ENCODE measurements at regions not wholly inside any gene's neighbourhood (a gene's known extent, or its start where the extent isn't known, plus 50 kb on each side); places are given as distances from the start of the nearest gene placed in this dataset.
A peak's percentile ranks its signal among the peaks of the same experiment; 100 is the strongest.

DNA sequence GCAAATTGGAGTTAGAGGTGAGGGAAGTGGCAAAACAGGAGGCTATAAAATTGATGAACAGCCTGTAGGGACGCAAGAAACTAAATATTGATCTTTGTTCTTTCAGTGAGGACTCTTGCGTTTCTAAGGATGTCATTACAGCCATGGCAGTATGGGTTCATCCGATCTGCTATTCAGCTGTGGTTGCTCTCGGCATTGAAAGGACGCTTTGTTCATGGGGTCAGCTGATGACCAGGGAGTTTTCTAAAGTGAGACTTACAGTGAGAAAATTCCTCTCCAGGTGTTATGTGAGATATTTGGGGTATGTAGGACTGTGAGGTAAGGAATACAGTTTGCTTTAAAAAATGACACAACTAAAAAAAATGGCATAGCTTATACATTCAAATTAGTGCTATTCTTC lies 52.7 kb upstream of the PELI1 start:
- DNase-seq (ENCODE audit: low spot score) = no peak

DNA sequence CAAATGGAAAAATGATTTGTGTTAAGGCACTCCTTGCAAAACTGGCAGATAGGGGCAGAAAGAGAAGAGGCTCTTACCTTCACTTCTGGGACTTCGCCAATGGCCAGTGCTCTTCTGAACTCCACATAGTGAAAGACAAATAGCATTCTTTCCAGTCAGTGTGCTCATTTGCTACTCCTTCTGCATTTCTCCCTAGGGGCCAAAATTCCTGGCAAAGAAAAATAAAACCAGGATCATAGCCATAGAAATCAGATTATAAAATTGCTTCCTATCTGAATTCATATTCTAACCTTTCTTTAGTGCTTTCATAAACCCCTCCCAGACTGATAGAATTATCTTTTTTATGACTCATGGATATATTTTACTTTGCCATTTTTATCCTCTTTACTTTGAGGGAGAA lies 56.9 kb upstream of the PELI1 start:
- DNase-seq (ENCODE audit: low spot score) = no peak

DNA sequence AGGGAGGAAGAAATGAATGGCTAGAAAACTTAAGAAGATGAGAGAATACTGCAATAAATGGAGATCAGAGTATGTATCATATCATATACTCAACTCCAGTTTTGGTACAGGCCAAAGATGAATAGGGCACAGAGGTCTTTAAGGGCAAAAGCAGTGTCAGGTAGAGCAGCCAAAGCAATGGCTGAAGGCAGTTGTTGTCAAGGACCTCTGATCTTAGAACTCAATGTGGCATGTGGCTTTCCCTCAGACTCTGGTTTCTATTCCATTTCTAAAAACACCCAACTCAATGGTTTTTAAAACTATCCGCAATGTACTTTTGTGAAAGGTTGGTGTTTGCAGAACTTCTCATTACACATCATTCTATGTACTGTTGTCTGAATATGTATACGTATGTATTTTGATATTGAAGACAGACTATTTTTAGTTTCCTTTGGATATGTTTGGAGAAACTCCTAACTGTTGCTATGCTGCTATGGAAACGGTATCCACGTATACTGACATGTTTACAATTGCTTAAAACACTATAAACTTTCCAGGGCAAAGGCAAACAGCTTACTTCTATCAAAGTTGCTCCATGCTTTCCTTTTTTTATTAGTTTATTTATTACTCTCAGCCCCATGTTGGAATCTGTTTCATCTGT lies 58.1 kb upstream of the PELI1 start:
- no peak for DNase-seq (ENCODE audit: low spot score)

DNA sequence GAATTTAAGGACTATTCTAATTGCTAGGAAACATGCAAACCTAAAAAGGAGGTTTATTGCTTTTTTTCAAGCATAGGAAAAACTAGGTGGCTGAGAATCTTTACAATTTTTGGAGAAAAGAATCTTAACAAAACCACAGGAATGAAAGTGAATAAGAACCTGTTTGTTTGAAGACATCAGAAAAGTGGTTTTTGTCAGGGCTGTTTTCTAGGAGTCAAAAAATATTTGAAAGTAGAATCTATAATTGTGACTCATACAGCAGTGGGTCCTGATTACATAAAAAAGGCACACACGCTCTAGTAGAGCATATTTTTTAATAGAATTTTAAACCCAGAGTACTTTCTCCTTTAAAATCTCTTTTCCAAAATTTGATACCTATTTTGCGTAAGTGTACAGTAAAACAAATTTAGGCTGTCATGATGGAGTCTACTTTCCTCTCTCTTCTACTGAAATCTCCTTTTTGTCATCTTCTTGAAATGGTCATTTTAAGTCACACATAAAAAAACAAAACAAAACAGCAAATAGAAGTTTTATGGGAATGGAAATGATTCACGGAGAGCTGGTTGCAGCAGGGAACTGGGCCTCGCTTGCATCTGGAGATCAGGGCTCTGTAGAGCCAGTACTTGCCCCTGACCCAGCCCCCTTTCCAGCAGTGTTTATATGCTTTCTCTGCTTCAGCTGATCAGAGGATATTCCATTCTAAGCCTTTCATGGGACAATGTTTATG lies 59.1 kb upstream of the PELI1 start:
- DNase-seq (ENCODE audit: low spot score) = peak; percentile 22

DNA sequence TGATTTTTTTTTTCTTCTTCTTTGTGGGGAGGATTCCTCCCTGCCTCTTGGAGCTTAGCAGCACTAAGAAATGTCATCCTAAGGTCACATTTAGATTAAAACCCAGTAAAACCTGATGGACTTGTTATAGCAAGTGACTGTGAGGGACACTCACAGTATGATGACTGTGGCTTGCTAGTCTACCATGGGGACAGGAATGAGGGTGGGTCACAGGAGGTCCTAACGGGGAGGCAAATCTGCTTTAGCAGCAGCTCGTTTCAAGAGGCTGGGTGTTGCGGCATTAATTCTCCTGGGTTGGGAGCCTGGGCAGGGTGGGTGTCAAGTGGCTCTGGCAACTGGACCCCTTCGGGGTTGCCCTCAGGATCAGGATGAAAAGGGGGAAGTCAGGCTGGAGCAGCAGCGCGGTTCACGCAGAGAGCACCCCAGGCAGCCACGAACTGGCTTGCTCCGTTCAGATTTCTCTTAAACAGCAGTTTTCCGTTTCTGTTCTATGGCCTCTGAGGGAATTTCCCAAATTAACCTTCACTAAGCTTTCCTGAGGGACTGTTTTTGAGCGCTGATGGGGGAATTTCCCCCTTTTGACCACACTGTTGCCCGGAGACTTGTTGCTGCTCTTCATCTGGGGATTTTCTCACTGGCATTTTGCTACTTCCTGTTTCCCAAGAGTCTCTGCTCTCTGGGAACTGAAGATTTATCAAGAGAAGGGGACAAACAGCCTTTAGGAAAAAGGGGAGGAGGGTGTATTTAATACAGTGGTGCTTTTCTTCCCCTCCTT lies 59.8 kb upstream of the PELI1 start:
- DNase-seq (ENCODE audit: low spot score) = peak; percentile 86

DNA sequence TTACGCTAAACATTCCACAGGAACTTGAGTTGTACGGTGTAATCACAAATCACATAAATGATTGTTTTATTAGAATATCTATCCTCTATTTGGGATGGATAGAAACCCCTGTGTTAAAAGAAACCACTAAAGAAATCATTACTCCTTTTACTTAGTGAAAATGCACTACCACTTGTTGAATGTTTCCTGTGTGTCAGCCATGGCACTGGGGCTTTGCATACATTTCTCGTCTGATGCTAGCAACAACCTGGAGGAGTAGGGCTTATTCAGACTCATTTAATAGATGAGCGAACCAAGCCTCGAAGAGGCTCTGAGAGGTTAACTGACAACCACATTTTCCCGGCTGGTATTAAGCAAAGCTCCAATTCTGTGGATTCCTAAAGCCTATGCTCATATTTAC lies 60.5 kb upstream of the PELI1 start:
- DNase-seq (ENCODE audit: low spot score) = peak; percentile 22

DNA sequence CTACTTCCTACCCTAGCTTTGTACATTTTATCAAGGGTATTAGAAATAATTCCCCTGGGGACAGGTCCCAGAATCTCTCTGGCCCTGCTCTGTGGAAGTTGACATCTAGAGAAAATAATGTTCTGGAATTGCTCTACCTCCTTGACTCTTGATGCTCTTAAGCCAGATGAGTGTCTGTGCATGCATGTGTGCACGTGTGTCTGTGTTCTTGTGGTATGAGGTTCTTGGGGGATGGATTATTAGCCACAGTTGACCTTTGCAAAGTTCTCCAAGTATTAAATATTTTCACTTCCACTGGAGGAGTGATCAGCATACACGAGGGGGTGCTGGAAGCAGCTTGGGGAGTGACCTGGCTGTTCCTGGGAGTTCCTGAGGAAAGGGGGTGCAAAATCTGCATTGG lies 61.2 kb upstream of the PELI1 start:
- no peak for DNase-seq (ENCODE audit: low spot score)

DNA sequence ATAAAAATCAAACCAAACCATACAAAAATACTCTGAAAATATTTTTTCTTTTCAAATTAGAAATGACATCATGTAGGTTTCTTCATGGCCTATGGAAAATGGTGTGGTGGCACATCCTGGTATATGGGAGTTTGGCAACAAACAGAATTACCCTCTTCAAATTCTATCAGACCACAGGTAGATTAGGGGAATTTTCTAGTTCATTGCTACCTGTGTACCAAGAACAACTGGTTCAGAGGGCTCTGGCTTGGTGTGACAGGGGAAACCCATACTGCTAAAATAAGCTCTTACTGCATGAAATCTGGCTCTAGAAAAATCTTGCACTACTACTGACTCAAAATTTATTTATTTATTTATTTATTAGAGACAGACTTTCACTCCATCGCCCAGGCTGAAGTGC lies 63.4 kb upstream of the PELI1 start:
- no peak for DNase-seq (ENCODE audit: low spot score)

DNA sequence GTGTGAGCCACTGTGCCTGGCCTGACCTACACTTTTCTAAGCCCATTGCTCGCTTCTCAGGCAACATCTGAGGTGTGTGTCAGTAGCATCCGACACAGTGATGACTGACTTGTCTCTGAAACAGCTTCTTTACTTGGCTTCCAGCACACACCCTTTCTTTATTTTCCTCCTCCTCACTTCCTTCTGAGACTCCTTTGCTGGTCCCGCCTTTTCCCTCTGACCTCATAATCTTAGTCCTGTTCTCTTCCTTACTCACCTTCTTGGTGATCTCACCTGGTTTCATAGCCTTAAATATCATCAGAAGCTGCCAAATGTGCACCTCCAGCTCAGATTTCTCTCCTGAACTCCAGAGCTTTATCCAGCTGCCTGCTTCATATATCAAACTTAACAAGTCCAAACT lies 66.6 kb upstream of the PELI1 start:
- peak; percentile 65 for DNase-seq (ENCODE audit: low spot score)

DNA sequence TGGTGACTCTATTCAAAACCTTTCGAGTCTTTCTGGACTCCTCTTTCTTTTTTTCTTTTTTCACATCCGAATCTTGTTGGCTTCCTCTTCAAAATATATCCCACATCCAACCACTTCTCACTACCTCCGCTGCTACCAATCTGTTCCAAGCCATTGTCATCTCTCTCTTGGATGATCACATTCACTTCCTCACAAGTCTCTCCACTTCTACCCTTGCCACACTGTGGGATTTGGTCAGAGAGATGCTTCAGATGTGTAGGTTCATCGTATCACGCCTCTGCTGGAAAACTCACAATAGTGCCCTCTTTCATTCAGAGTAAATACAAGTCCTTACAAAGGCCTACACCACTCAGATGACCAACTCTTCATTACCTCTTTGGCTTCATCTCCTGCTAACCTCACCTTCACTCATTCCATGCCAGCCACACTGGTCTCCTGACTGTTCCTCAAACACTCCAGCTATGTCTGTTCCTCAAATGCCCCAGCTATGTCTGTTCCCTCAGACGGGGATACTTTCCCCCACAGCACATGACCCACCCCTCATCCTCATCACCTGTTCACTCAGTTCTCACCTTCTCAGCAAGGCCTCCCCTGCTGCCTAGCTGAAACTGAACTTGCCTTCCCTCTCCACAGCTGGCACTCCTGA lies 67.2 kb upstream of the PELI1 start:
- no peak for DNase-seq (ENCODE audit: low spot score)

DNA sequence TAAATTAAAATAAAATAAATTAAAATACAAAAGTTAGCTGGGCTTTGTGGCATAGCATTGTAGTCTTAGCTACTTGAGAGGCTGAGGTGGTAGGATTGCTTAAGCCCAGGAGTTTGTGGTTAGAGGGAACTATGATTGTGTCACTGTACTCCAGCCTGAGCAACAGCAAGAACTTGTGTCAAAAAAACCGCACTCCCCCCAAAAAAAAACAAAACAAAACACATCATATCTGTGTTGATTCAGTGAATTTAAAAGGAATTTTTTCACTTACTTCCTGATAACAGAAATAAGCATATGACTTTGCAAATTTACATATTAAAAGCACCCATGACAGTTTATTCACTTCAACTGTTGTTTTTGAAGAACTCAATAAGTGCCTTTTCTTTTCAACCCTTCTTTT lies 68.1 kb upstream of the PELI1 start:
- DNase-seq (ENCODE audit: low spot score) = peak; percentile 53

DNA sequence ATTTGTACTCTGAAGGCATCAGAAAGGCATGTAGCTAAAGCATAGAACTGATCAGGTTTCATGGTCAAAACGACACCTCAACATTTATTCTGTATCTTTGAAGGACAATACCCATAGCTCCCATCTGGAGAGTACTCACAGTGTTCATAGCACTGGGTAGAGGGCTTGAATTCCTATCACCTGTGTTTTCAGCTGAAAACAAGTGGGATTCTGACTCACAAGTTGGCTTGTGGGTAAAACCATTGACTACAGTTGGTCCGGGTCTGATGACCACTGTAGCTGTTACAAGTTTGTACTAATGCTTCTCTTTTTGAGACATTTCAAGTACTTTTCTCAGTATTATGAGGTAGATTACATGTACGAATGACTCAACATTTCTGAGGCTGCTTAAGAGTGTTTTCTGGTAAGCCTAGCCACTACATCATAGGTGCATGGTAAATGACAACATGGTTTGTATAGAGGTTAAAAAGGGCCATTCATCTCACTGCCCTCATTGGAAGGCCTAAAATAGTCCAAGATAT lies 68.6 kb upstream of the PELI1 start:
- DNase-seq (ENCODE audit: low spot score) = peak; percentile 48

DNA sequence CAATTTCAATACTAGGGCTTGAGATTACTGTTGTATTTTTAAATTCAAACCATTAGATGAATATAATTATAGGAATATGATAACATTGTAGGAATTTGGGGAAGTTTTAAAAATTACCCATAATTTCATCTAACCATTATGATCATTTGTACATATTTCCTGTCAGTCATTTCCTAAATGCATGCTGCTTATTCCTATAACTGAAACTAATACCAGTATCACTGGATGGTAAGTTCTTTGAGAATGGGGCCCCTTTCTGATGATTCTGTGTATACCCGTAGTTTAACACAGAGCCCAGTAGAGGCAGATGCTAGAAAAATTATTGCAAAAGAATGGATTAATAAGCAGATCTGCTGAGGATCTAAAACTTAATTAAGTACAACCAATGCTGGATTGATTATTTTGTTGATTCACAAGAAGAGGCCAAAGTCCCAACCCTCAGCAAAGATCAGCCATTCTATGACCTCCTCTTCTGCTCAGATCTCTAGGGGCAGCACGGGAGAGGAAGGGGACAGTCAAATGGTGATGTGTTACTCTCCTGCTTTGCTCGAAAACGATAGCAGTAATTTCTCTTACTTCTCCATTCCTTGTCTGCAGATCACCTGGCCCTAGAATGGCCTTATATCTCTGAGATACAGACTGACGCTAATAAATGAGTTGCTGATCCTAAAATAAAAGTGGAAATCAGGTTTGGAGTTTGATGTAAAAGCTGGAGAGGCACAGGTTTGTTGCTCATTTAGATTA lies 69.5 kb upstream of the PELI1 start:
- DNase-seq (ENCODE audit: low spot score) = no peak

DNA sequence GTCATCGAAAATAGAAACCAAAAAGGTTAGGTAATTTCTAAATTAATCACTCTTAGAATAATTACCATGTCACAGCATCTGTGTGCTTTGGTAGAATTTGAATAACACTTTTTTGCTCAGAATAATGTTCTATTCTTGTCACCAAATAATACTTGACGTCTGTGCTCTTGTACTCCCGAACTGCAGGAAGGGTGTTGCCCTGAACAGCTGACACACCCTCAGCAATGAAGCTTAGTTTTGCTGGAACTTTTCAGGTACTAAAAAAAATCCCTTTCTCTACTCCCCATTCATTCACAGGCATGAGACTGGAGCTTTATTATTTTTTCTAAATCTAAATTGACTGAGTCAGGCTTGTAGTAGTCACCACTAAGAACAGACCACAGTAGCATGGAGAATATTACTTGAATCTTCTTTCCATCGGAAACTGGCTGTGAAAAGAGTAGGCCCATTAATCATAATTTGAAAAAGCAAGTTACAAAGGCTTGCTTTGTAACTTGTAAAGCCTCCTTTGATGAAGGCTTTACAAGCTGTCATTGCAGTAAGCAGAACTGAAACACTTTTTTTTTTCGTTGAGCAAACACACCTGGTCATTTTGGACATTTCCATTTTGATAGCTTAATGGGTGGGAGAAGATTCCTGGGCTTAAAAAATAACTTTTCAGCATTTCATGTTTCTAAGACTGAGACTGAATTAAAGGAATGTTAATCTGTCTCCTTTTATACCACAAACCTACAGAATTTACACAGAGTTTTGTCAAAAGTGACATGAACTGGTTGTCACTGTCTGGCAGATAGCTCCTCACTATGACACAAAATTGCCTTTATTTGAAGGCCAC lies 70.3 kb upstream of the PELI1 start:
- peak; percentile 23 for DNase-seq (ENCODE audit: low spot score)

DNA sequence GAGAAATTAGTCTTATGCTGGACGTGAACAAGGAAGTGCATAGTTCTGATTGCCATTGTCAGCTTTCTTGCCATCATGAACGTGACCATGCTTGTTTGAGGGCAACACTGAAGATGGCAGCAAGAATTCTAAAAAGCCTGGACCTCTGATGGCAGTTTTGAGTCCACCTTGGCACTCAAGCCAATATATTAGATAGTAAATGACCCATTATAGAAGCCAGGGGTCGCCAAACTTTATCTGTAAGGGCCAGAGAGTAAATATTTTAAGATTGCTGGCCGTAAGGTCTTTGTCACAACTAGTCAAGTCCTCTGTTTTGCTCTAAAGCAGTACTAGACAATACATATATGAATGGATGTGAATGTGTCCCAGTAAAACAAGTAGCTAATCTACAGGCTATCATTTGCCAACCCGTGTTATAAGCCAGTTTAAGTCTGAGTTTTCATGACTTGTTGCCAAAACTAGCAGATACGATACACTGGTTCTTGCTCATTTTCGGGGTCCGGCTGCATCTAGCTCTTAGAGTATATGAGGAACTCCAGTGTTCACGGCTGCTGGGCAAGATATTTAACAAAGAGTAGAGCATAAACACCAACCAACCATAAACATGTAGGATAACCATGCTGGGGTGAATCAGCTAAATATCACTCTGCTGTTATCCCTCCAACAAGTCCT lies 73.1 kb upstream of the PELI1 start:
- DNase-seq (ENCODE audit: low spot score) = no peak

DNA sequence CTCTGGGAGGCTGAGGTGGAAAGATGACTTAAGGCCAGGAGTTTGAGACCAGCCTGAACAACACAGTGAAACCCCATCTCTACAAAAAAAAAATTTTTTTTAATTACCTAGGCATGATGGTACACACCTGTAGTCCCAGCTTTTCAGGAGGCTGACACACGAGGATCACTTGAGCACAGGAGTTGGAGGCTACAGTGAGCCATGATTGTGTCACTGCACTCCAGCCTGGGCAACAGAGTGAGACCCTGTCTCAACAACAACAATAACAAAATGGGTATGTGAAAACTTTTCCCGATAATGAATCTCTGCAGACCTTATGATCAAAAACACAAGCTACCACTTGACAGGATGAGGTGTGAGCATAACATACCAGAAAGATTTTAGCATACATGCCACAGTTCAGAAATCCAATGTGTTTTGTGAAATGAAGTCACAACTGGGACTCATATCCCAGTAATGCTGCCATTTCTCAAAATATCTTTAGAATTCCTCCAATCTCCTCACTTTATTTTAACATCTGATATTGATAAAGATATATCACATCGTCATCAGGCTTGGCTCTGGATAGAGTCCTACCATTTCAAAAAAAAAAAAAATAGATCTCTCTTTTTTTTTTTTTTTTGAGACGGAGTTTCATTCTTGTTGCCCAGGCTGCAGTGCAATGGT lies 74.0 kb upstream of the PELI1 start:
- DNase-seq (ENCODE audit: low spot score) = no peak

DNA sequence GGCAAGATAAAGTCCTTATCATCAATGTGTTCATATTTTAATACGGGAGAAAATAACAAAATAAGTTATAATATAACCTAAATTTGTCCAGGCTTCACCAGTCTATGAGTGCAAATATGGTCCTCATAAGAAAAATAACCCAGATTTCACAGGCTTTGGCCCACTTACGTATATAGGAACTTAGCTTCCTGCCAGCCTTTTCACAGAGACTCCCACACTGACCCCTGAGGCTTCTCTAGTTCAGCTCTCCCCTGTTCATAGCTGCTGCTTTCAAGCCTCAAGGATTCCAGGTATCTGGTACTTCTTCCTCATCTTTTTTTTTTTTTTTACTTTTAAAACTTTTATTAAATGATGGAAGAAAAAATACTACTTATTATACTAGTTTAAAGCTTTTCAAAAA lies 74.9 kb upstream of the PELI1 start:
- DNase-seq (ENCODE audit: low spot score) = no peak

DNA sequence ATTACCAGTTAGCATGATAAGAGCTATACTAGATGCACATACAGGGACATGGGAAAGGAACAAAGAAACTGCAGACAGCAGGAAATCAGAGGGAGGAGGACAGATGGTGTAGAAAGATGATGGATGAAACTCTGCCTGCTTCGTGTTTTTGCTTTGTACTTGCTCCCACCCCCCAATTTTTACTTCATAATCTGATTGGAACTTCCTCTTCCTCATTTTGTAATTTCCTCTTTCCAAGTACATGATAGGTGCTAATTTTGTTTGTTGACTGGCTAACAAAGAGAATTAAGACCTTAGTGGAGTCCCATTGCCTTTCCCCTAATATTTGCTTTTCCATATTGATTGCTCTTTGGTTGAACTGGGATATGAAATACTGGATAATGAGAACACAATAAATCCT lies 76.0 kb upstream of the PELI1 start:
- no peak for DNase-seq (ENCODE audit: low spot score)

DNA sequence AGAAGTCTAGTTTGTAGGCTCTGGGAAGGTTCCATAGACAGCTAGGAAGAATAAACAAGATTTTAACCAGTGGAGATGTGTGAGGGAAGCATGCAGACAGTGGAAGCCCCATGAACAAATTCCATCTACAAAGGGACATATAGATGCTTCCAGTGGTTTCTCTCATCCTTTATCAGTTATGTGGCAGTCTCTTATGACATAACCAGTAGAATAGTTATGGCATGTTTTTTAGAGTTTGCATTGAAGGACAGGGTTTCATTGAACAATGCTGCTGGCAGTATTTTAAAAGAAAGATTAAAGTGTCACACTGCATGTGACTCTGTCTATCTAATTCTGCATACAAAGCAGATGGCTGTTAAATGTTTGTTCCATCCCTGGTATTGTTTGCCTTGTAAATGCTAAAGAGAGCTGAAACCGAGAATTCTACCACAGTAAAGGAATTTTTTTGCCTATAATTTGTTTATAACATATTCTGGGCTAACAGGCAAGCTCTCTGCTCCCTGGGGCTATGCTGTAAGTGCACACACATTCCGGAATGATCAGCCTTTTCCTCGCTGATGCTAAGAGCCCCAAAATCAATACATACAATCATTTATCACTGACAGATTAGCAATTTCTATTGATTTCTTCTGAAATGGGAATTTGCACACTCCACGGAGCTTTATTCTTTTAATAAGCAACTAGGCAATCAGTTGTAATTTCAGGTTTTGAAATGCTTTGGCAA lies 76.8 kb upstream of the PELI1 start:
- no peak for DNase-seq (ENCODE audit: low spot score)
